ENCODE measurements at regions not wholly inside any gene's neighbourhood (a gene's known extent, or its start where the extent isn't known, plus 50 kb on each side); places are given as distances from the start of the nearest gene placed in this dataset.

- no peak for DNase-seq (ENCODE audit: low read depth in 1 of 2, low spot score in 1 of 2)
These were observed 129.5 kb upstream of the SESN3 start for GRCh38 chr11:95360377-95361075.

- no peak for DNase-seq (ENCODE audit: low read depth in 1 of 2, low spot score in 1 of 2)
These were observed 128.8 kb upstream of the SESN3 start for GRCh38 chr11:95359756-95360155.

- no peak for DNase-seq (ENCODE audit: low read depth in 1 of 2, low spot score in 1 of 2)
These were observed 128.3 kb upstream of the SESN3 start for GRCh38 chr11:95359341-95359663.

- no peak for DNase-seq (ENCODE audit: low read depth in 1 of 2, low spot score in 1 of 2)
These were observed 127.7 kb upstream of the SESN3 start for GRCh38 chr11:95358511-95359340.

GRCh38 chr11:95354304-95354703 lies 123.3 kb upstream of the SESN3 start:
- no peak for DNase-seq (ENCODE audit: low read depth in 1 of 2, low spot score in 1 of 2)

- DNase-seq (ENCODE audit: low read depth in 1 of 2, low spot score in 1 of 2), result no peak
These were observed 122.7 kb upstream of the SESN3 start for GRCh38 chr11:95353706-95354105.

- DNase-seq (ENCODE audit: low read depth in 1 of 2, low spot score in 1 of 2), result no peak
These were observed 121.8 kb upstream of the SESN3 start for GRCh38 chr11:95352733-95353346.

GRCh38 chr11:95349345-95349942 lies 118.4 kb upstream of the SESN3 start:
- no peak for DNase-seq (ENCODE audit: low read depth in 1 of 2, low spot score in 1 of 2)

GRCh38 chr11:95346265-95346664 lies 115.3 kb upstream of the SESN3 start:
- DNase-seq (ENCODE audit: low read depth in 1 of 2, low spot score in 1 of 2), result no peak

GRCh38 chr11:95345651-95346050 lies 114.6 kb upstream of the SESN3 start:
- no peak for DNase-seq (ENCODE audit: low read depth in 1 of 2, low spot score in 1 of 2)

GRCh38 chr11:95344932-95345642 lies 114.1 kb upstream of the SESN3 start:
- DNase-seq (ENCODE audit: low read depth in 1 of 2, low spot score in 1 of 2), result no peak

- no peak for DNase-seq (ENCODE audit: low read depth in 1 of 2, low spot score in 1 of 2)
These were observed 110.2 kb upstream of the SESN3 start for GRCh38 chr11:95341221-95341620.

GRCh38 chr11:95339086-95339901 lies 108.3 kb upstream of the SESN3 start:
- no peak for DNase-seq (ENCODE audit: low read depth in 1 of 2, low spot score in 1 of 2)

GRCh38 chr11:95338430-95338991 lies 107.5 kb upstream of the SESN3 start:
- no peak for DNase-seq (ENCODE audit: low read depth in 1 of 2, low spot score in 1 of 2)

GRCh38 chr11:95337972-95338429 lies 107.0 kb upstream of the SESN3 start:
- DNase-seq (ENCODE audit: low read depth in 1 of 2, low spot score in 1 of 2), result no peak

GRCh38 chr11:95337175-95337957 lies 106.4 kb upstream of the SESN3 start:
- peak in 1 of 2 donors; percentile 7 for DNase-seq (ENCODE audit: low read depth in 1 of 2, low spot score in 1 of 2)

- DNase-seq (ENCODE audit: low read depth in 1 of 2, low spot score in 1 of 2), result no peak
These were observed 105.0 kb upstream of the SESN3 start for GRCh38 chr11:95335989-95336388.

GRCh38 chr11:95331161-95331560 lies 100.2 kb upstream of the SESN3 start:
- DNase-seq (ENCODE audit: low read depth in 1 of 2, low spot score in 1 of 2), result no peak

- DNase-seq (ENCODE audit: low read depth in 1 of 2, low spot score in 1 of 2), result no peak
These were observed 99.3 kb upstream of the SESN3 start for GRCh38 chr11:95330302-95330701.

All from activated T-helper 1 cell treated with anti-CD3 and anti-CD28 coated beads, Interleukin-2, amount 50 U/mL, for 16 hours (primary cell).